Spleen (tissue), 7 donors: ENCODE measurements at regions not wholly inside any gene's neighbourhood (a gene's known extent, or its start where the extent isn't known, plus 50 kb on each side); places are given as distances from the start of the nearest gene placed in this dataset.

ENCODE experiments used
- POLR2A ChIP-seq, 3 donors: fragments of 450-650 bp; IDR thresholded peaks; one replicate each; pipeline ENCODE4 v1.5.1; 2017; ENCODE audit warnings: antibody characterized with exemption in 3 of 3, mild to moderate bottlenecking in 1 of 3
- POLR2AphosphoS5 ChIP-seq, 3 donors: sonication (generic); formaldehyde crosslinking; IDR thresholded peaks; one replicate each; pipeline ENCODE4 v1.5.1; 2017; ENCODE audit warnings: antibody characterized with exemption in 3 of 3
- TF ChIP-seq, protein P1 (sequence below), 11 experiments: fragments of 200-600 bp in 7 of 11; fragments of 450-650 bp in 4 of 11; sonication (generic) in 4 of 11; IDR thresholded peaks in 8 of 11; conservative IDR thresholded peaks in 3 of 11; 1 replicate in 7 of 11; 2 replicates in 4 of 11; pipeline versions ENCODE4 v1.4.0 to v1.8.0; 2016 to 2021; ENCODE audit warnings: antibody characterized with exemption in 11 of 11, inconsistent platforms in 4 of 11, mild to moderate bottlenecking in 1 of 11
- donor health status: DM: no; HTN: no; CAD: no; lungs with moderate emphysema.
- donor health status: DM: no; HTN: no; CAD: no.
- donor health status: DM: no; HTN: no; CAD: no.

DNA sequence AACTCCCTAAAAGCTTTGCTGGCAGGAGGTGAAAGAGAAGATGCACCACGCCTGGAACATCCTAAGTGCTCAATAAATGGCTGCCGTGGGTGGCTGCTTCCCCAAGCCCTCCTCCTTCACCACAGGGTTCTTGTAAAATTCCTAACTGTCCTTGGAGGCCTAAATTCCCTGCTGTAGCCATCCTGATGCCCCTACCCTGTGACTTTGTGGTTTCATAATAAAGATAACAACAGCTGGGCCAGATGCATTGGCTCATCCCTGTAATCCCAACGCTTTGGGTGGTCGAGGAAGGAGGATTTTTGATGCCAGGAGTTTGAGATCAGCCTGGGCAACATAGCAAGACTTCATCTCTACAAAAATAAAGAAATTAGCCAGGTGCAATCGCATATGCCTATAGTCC lies 341.8 kb downstream of the ANKRD30A start:
- TF ChIP-seq, protein P1, sequence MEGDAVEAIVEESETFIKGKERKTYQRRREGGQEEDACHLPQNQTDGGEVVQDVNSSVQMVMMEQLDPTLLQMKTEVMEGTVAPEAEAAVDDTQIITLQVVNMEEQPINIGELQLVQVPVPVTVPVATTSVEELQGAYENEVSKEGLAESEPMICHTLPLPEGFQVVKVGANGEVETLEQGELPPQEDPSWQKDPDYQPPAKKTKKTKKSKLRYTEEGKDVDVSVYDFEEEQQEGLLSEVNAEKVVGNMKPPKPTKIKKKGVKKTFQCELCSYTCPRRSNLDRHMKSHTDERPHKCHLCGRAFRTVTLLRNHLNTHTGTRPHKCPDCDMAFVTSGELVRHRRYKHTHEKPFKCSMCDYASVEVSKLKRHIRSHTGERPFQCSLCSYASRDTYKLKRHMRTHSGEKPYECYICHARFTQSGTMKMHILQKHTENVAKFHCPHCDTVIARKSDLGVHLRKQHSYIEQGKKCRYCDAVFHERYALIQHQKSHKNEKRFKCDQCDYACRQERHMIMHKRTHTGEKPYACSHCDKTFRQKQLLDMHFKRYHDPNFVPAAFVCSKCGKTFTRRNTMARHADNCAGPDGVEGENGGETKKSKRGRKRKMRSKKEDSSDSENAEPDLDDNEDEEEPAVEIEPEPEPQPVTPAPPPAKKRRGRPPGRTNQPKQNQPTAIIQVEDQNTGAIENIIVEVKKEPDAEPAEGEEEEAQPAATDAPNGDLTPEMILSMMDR (IDR thresholded peaks at IDR 0.05 in 8 of 11, conservative IDR thresholded peaks at IDR 0.05 in 3 of 11), result no peak
- TF ChIP-seq POLR2A (IDR thresholded peaks at IDR 0.05) (no peak), POLR2AphosphoS5 (IDR thresholded peaks at IDR 0.05) (no peak)
